Natural killer cell (primary cell): ENCODE measurements at regions not wholly inside any gene's neighbourhood (a gene's known extent, or its start where the extent isn't known, plus 50 kb on each side); places are given as distances from the start of the nearest gene placed in this dataset.

Source experiments
- ATAC-seq, 3 donors: fragments of 150-1000 bp in 2 of 3; fragments of 200-7000 bp in 1 of 3; cut with Tn5 transposase; 1 replicate in 1 of 3; 2 replicates in 2 of 3; pipeline ENCODE4 v1.10.0; 2021; ENCODE audit warnings: mild to moderate bottlenecking in 2 of 3, moderate library complexity in 2 of 3
- DNase-seq, 2 donors: peaks; one replicate each; pipeline versions ENCODE4 v3.0.0 to v3.0.0-alpha.2; 2013 to 2021; ENCODE audit warnings: mixed read lengths in 1 of 2
- H3K27ac ChIP-seq: one replicate; pipeline ENCODE4 v1.5.1; 2013; ENCODE audit warnings: mild to moderate bottlenecking, low read length
- H3K27me3 ChIP-seq: one replicate; pipeline ENCODE4 v1.6.1; 2013; ENCODE audit warnings: low read length; ENCODE audit not compliant: control insufficient read depth, insufficient read depth
- H3K36me3 ChIP-seq: one replicate; pipeline ENCODE4 v1.6.1; 2013; ENCODE audit warnings: low read length; ENCODE audit not compliant: control insufficient read depth, insufficient read depth
- H3K4me1 ChIP-seq: one replicate; pipeline ENCODE4 v1.6.1; 2013; ENCODE audit warnings: low read length; ENCODE audit not compliant: control insufficient read depth, insufficient read depth
- H3K4me3 ChIP-seq: one replicate; pipeline ENCODE4 v1.5.1; 2013; ENCODE audit warnings: low read length
- H3K9me3 ChIP-seq: one replicate; pipeline ENCODE4 v1.6.1; 2013; ENCODE audit warnings: low read length; ENCODE audit not compliant: control insufficient read depth, insufficient read depth
- H3K27ac Mint-ChIP-seq, 2 donors: one replicate each; pipeline ENCODE4 v1.8.0; 2022; ENCODE audit warnings: mild to moderate bottlenecking in 2 of 2, mixed read lengths in 2 of 2, moderate library complexity in 1 of 2
- H3K27me3 Mint-ChIP-seq, 2 donors: one replicate each; pipeline ENCODE4 v1.8.0; 2022; ENCODE audit warnings: low read depth in 2 of 2, mixed read lengths in 2 of 2
- H3K36me3 Mint-ChIP-seq: one replicate; pipeline ENCODE4 v1.8.0; 2022; ENCODE audit warnings: mixed read lengths
- H3K4me1 Mint-ChIP-seq, 2 donors: one replicate each; pipeline ENCODE4 v1.8.0; 2022; ENCODE audit warnings: mixed read lengths in 2 of 2
- H3K4me3 Mint-ChIP-seq: one replicate; pipeline ENCODE4 v1.8.0; 2022; ENCODE audit warnings: mild to moderate bottlenecking, moderate library complexity, mixed read lengths
- H3K9me3 Mint-ChIP-seq, 2 donors: one replicate each; pipeline ENCODE4 v1.8.0; 2022; ENCODE audit warnings: mixed read lengths in 2 of 2
- CTCF ChIP-seq: fragments of 200-600 bp; IDR thresholded peaks from one replicate; pipeline ENCODE4 v1.8.0; 2022; ENCODE audit warnings: antibody characterized with exemption
- WGBS: methylation state at CpG from one replicate; pipeline ENCODE4 v1.1.7; 2013; ENCODE audit warnings: missing lambda C conversion rate; ENCODE audit not compliant: insufficient coverage; 5-methylcytosine and 5-hydroxymethylcytosine counted together
- intact Hi-C: fragments of 100-400 bp; cut with micrococcal nuclease; formaldehyde crosslinking; loops from one replicate; pipeline ENCODE4 v1.14.2; 2022

- Mint-ChIP-seq H3K27ac (no peak overlapping the region), H3K36me3 (no peaks in the 10 kb centered on the region), H3K4me3 (no peak overlapping the region), H3K9me3 (peaks cover 6 to 18% of the 10 kb centered on the region in 2 donors), H3K4me1 (no peaks in the 10 kb centered on the region), H3K27me3 (no peaks in the 10 kb centered on the region)
- Histone ChIP-seq H3K9me3 (peaks cover 5% of the 10 kb centered on the region), H3K36me3 (no peaks in the 10 kb centered on the region), H3K27ac (no peak overlapping the region), H3K4me1 (no peaks in the 10 kb centered on the region), H3K27me3 (no peaks in the 10 kb centered on the region), H3K4me3 (no peak overlapping the region)
- intact Hi-C loops, result no loop called here
- WGBS, result 82% methylated on average over 2 of the region's 2 CpGs
- TF ChIP-seq CTCF, result no peak
- ATAC-seq, result no peak
- DNase-seq, result no peak
These were observed 489.2 kb downstream of the SATB2 start for GRCh38 chr2:198968545-198968944.

GRCh38 chr2:198966269-198966668, 491.5 kb downstream of the SATB2 start:
- no peaks in the 10 kb centered on the region for H3K9me3 ChIP-seq
- ATAC-seq, result no peak
- H3K4me3 Mint-ChIP-seq, result no peak overlapping the region
- no peak overlapping the region for H3K27ac Mint-ChIP-seq
- no peaks in the 10 kb centered on the region for H3K4me1 ChIP-seq
- no peaks in the 10 kb centered on the region for H3K36me3 ChIP-seq
- H3K4me3 ChIP-seq, result no peak overlapping the region
- H3K9me3 Mint-ChIP-seq, result peaks cover 9 to 13% of the 10 kb centered on the region in 2 donors
- H3K36me3 Mint-ChIP-seq, result no peaks in the 10 kb centered on the region
- no peak for DNase-seq
- no peaks in the 10 kb centered on the region for H3K4me1 Mint-ChIP-seq
- intact Hi-C loops, result no loop called here
- TF ChIP-seq CTCF, result no peak
- H3K27ac ChIP-seq, result no peak overlapping the region
- H3K27me3 ChIP-seq, result no peaks in the 10 kb centered on the region
- no peaks in the 10 kb centered on the region for H3K27me3 Mint-ChIP-seq

- Histone ChIP-seq H3K4me3 (no peak overlapping the region), H3K27ac (no peak overlapping the region), H3K36me3 (no peaks in the 10 kb centered on the region), H3K9me3 (no peaks in the 10 kb centered on the region), H3K4me1 (no peaks in the 10 kb centered on the region), H3K27me3 (no peaks in the 10 kb centered on the region)
- ATAC-seq, result no peak
- no peak for TF ChIP-seq CTCF
- Mint-ChIP-seq H3K4me1 (no peaks in the 10 kb centered on the region), H3K27ac (no peak overlapping the region), H3K36me3 (no peaks in the 10 kb centered on the region), H3K4me3 (no peak overlapping the region), H3K27me3 (no peaks in the 10 kb centered on the region), H3K9me3 (peaks cover 9 to 10% of the 10 kb centered on the region in 2 donors)
- intact Hi-C loops, result no loop called here
- DNase-seq, result no peak
These were observed 496.2 kb downstream of the SATB2 start for GRCh38 chr2:198961547-198961946.

GRCh38 chr2:198957181-198957580, 500.6 kb downstream of the SATB2 start:
- no peak overlapping the region for H3K4me3 ChIP-seq
- H3K27ac ChIP-seq, result no peak overlapping the region
- Mint-ChIP-seq H3K4me3 (no peak overlapping the region), H3K27me3 (no peaks in the 10 kb centered on the region), H3K36me3 (no peaks in the 10 kb centered on the region), H3K27ac (no peak overlapping the region), H3K4me1 (no peaks in the 10 kb centered on the region), H3K9me3 (peaks cover 10 to 11% of the 10 kb centered on the region in 2 donors)
- no peaks in the 10 kb centered on the region for H3K9me3 ChIP-seq
- no peaks in the 10 kb centered on the region for H3K36me3 ChIP-seq
- 88% methylated on average over 1 of the region's 1 CpG for WGBS
- H3K4me1 ChIP-seq, result no peaks in the 10 kb centered on the region
- no peak for DNase-seq
- ATAC-seq, result no peak
- TF ChIP-seq CTCF, result no peak
- H3K27me3 ChIP-seq, result no peaks in the 10 kb centered on the region
- intact Hi-C loops, result no loop called here
